Non-pigmented ciliary epithelial cell (primary cell): ENCODE measurements at regions not wholly inside any gene's neighbourhood (a gene's known extent, or its start where the extent isn't known, plus 50 kb on each side); places are given as distances from the start of the nearest gene placed in this dataset.

Source experiments
- DNase-seq: peaks from one replicate; pipeline ENCODE4 v3.0.0-alpha.2; 2010; ENCODE audit warnings: low read depth

DNA sequence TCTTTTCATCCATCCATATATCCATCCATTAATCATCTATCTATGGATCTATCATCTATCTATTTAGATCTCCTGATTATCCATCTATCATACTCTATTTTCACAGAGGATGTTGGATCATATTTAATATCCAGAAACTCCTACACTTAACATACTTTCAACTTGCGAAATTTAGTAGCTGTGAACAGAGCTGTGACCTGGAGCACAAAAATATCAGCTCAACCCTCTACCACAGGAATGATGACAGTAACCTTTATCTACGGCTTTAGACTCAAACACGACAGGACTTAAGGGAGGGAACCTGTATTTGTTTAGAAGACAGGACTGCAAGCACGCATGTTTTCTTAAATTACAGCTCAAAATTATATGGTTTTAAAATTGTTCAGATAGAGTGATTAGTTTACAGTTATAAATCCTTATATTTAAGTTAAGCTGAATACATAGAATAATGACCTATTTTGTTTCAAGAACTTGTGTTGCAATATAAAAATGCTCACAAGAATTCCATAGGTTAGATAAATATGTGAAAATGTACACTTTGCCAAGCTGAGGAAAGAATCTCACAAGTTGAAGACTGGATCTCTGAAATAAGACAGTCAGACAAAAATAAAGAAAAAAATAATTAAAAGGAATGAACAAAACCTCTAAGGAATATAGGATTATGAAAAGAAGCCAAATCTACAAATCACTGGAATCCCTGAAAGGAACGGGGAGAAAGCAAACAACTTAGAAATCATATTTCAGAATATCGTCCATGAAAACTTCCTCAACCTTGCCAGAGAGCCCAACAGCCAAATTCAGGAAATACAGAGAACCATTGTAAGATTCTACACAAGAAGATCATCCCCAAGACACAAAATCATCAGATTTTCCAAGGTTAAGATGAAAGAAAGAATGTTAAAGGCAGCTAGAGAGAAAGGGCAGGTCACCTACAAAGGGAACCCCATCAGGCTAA lies 142.0 kb downstream of the COL6A3 start:
- DNase-seq: no peak
